Activated naive CD8-positive, alpha-beta T cell treated with anti-CD3 and anti-CD28 coated beads, Interleukin-2, amount 50 U/mL, for 16 hours (primary cell): ENCODE measurements at regions not wholly inside any gene's neighbourhood (a gene's known extent, or its start where the extent isn't known, plus 50 kb on each side); places are given as distances from the start of the nearest gene placed in this dataset.
"Not testable (repeated sequence)": the region's sequence is repeated elsewhere in the genome, so short reads cannot be mapped to it uniquely, and the experiment has no call there.

Experiments
- DNase-seq: peaks from one replicate; pipeline ENCODE4 v3.0.0-alpha.2; 2020; ENCODE audit warnings: low read depth, low spot score

DNA sequence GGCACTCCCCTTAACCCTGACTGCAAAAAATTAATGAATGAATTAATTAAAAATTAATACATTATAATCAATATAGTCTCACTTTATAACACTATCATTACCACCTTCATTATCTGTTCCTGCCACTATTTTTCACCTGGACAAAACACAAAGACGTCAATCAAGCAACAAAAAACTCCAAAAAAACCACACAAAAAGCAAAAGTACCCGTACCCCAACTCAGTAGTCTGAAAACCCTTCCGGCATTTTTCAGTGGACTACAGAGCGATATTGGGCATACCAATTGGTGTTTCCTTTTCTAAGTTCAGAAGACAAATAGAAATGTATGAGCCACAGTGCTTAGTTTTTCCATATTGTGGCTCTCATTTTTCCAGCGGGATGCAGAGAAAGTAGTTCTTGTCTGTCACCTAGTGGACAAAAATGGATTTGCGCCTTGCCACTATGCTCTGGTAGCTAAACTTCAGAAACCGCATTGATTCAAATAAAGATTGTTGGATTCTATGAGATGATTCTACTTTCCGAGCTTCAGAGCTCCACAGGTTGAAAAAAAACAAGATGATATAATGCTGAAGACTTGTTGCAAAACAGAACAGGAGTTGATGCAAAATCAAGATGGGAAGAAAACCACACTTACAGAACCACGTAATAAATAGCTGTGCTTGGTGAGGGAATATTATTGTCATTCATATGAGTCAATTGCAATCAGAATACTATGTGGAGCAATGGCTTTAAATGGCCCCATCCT, 50.6 kb upstream of the ITGB1 start:
- peak; percentile 21 for DNase-seq

DNA sequence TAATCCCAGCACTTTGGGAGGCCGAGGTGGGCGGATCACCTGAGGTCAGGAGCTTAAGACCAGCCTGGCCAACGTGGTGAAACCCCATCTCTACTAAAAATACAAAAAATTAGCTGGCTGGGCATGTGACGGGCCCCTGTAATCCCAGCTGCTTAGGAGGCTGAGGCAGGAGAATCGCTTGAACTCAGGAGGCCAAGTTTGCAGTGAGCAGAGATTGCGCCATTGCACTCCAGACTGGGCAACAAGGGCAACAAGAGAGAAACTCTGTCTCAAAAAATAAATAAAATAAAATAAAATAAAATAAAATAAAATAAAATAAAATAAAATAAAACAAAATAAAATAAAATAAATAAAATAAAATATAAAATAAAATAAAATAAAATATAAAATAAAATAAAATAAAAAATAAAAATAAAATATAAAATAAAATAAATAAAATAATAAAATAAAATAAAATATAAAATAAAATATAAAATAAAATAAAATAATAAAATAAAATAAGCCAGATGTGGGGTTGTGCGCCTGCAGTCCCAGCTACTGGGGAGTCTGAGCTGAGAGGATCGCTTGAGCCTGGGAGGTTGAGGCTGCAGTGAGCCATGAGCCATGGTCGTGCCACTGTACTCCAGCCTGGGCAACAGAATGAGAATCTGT, 49.8 kb upstream of the ITGB1 start:
- DNase-seq = not testable (repeated sequence)
